ENCODE measurements at regions not wholly inside any gene's neighbourhood (a gene's known extent, or its start where the extent isn't known, plus 50 kb on each side); places are given as distances from the start of the nearest gene placed in this dataset.

GRCh38 chr4:152050106-152050505, 289.3 kb upstream of the GATB start:
- TF ChIP-seq, protein P1, sequence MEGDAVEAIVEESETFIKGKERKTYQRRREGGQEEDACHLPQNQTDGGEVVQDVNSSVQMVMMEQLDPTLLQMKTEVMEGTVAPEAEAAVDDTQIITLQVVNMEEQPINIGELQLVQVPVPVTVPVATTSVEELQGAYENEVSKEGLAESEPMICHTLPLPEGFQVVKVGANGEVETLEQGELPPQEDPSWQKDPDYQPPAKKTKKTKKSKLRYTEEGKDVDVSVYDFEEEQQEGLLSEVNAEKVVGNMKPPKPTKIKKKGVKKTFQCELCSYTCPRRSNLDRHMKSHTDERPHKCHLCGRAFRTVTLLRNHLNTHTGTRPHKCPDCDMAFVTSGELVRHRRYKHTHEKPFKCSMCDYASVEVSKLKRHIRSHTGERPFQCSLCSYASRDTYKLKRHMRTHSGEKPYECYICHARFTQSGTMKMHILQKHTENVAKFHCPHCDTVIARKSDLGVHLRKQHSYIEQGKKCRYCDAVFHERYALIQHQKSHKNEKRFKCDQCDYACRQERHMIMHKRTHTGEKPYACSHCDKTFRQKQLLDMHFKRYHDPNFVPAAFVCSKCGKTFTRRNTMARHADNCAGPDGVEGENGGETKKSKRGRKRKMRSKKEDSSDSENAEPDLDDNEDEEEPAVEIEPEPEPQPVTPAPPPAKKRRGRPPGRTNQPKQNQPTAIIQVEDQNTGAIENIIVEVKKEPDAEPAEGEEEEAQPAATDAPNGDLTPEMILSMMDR (IDR thresholded peaks at IDR 0.05) = no peak
- no peak for TF ChIP-seq EZH2 (IDR thresholded peaks at IDR 0.05)
